Loucy (cell line): ENCODE measurements at regions not wholly inside any gene's neighbourhood (a gene's known extent, or its start where the extent isn't known, plus 50 kb on each side); places are given as distances from the start of the nearest gene placed in this dataset.

ENCODE experiments used
- H2AFZ ChIP-seq: fragments of 200-600 bp; sonication (generic); 2 replicates; pipeline ENCODE4 v1.6.0; 2016; ENCODE audit warnings: antibody characterized with exemption, mild to moderate bottlenecking, low read length, moderate library complexity
- H3F3A ChIP-seq: fragments of 200-600 bp; 2 replicates; pipeline ENCODE4 v1.6.0; 2016; ENCODE audit warnings: antibody characterized with exemption, low read depth, mild to moderate bottlenecking
- H3K27me3 ChIP-seq: fragments of 200-600 bp; sonication (generic); 2 replicates; pipeline ENCODE4 v1.6.1; 2014; ENCODE audit warnings: low read length, mild to moderate bottlenecking; ENCODE audit not compliant: insufficient read depth, poor library complexity, severe bottlenecking
- H3K36me3 ChIP-seq: fragments of 200-600 bp; sonication (generic); 2 replicates; pipeline ENCODE4 v1.6.1; 2016; ENCODE audit warnings: low read length; ENCODE audit not compliant: insufficient read depth
- H3K4me1 ChIP-seq: fragments of 200-600 bp; sonication (generic); 2 replicates; pipeline ENCODE4 v1.5.1; 2014; ENCODE audit warnings: low read length, mild to moderate bottlenecking; ENCODE audit not compliant: insufficient read depth, poor library complexity, severe bottlenecking
- H3K4me2 ChIP-seq: fragments of 200-600 bp; sonication (generic); 2 replicates; pipeline ENCODE4 v1.6.0; 2014; ENCODE audit warnings: antibody characterized with exemption, low read length, low read depth, mild to moderate bottlenecking; ENCODE audit not compliant: poor library complexity, severe bottlenecking
- H3K4me3 ChIP-seq: fragments of 200-600 bp; sonication (generic); 2 replicates; pipeline ENCODE4 v1.5.1; 2014; ENCODE audit warnings: low read length, mild to moderate bottlenecking, mixed read lengths; ENCODE audit not compliant: poor library complexity, severe bottlenecking
- H3K79me2 ChIP-seq: fragments of 200-600 bp; sonication (generic); 2 replicates; pipeline ENCODE4 v1.6.1; 2014; ENCODE audit warnings: low read length; ENCODE audit not compliant: insufficient read depth
- H3K9ac ChIP-seq: fragments of 200-600 bp; sonication (generic); 2 replicates; pipeline ENCODE4 v1.6.0; 2014; ENCODE audit warnings: mild to moderate bottlenecking, low read depth, low read length, moderate library complexity; ENCODE audit not compliant: poor library complexity, severe bottlenecking
- H3K9me2 ChIP-seq: fragments of 200-600 bp; sonication (generic); replicated peaks from 2 replicates; pipeline ENCODE4 v1.6.1; 2016; ENCODE audit warnings: low read depth, low read length, mixed read lengths
- H3K9me3 ChIP-seq: fragments of 200-600 bp; sonication (generic); 2 replicates; pipeline ENCODE4 v1.6.1; 2014; ENCODE audit warnings: mild to moderate bottlenecking, antibody characterized with exemption, low read length, low read depth; ENCODE audit not compliant: insufficient read depth
- H4K20me1 ChIP-seq: fragments of 200-600 bp; sonication (generic); 2 replicates; pipeline ENCODE4 v1.6.0; 2014; ENCODE audit warnings: antibody characterized with exemption, low read length, mild to moderate bottlenecking; ENCODE audit not compliant: insufficient read depth, poor library complexity, severe bottlenecking
- EZH2phosphoT487 ChIP-seq: fragments of 200-600 bp; IDR thresholded peaks from 2 replicates; pipeline ENCODE4 v1.6.1; 2018; ENCODE audit warnings: antibody characterized with exemption, mild to moderate bottlenecking, moderate library complexity, borderline replicate concordance
- TF ChIP-seq, protein P1 (sequence below): fragments of 200-600 bp; sonication (generic); conservative IDR thresholded peaks from 2 replicates; pipeline ENCODE4 v1.5.1; 2014; ENCODE audit warnings: mild to moderate bottlenecking, antibody characterized with exemption, low read length

DNA sequence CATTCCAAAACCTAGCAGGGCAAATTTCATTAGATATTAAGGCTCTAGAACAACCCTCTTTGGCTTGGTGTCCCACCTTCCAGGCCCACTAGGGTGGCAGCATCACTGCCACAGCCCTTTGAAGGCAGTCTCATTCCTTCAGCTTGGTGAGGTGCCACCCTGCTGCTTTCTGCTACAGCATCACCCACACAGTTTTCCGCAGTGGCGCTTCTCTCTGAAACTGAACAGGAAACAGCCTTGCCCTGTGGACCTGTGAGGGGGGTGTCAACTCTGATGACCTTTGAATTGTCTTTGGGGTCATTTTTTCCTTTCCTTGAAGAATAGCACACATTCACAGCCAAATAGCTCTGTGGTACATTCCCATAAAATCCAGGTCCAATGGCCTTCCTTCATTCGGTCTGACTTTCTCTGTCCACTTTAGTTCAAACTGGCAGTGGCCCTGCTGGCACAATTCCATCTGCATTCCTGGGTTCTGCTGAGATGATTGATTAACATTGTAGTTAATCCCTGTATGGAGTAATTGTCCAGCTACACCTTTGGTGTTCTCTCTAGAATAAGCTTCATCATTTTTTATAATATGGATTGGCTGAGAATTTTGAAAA lies 251.9 kb upstream of the FAT3 start:
- no peak overlapping the region for H2AFZ ChIP-seq
- no peak for TF ChIP-seq EZH2phosphoT487
- TF ChIP-seq, protein P1, sequence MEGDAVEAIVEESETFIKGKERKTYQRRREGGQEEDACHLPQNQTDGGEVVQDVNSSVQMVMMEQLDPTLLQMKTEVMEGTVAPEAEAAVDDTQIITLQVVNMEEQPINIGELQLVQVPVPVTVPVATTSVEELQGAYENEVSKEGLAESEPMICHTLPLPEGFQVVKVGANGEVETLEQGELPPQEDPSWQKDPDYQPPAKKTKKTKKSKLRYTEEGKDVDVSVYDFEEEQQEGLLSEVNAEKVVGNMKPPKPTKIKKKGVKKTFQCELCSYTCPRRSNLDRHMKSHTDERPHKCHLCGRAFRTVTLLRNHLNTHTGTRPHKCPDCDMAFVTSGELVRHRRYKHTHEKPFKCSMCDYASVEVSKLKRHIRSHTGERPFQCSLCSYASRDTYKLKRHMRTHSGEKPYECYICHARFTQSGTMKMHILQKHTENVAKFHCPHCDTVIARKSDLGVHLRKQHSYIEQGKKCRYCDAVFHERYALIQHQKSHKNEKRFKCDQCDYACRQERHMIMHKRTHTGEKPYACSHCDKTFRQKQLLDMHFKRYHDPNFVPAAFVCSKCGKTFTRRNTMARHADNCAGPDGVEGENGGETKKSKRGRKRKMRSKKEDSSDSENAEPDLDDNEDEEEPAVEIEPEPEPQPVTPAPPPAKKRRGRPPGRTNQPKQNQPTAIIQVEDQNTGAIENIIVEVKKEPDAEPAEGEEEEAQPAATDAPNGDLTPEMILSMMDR, result no peak
- H3K4me1 ChIP-seq, result peaks cover 3% of the 10 kb centered on the region
- no peaks in the 10 kb centered on the region for H3K9me2 ChIP-seq
- H4K20me1 ChIP-seq, result no peaks in the 10 kb centered on the region
- H3K36me3 ChIP-seq, result no peaks in the 10 kb centered on the region
- H3K4me2 ChIP-seq, result no peak overlapping the region
- no peak overlapping the region for H3K4me3 ChIP-seq
- H3F3A ChIP-seq, result no peaks in the 10 kb centered on the region
- no peaks in the 10 kb centered on the region for H3K27me3 ChIP-seq
- H3K79me2 ChIP-seq, result no peaks in the 10 kb centered on the region
- H3K9me3 ChIP-seq, result no peaks in the 10 kb centered on the region
- no peak overlapping the region for H3K9ac ChIP-seq

DNA sequence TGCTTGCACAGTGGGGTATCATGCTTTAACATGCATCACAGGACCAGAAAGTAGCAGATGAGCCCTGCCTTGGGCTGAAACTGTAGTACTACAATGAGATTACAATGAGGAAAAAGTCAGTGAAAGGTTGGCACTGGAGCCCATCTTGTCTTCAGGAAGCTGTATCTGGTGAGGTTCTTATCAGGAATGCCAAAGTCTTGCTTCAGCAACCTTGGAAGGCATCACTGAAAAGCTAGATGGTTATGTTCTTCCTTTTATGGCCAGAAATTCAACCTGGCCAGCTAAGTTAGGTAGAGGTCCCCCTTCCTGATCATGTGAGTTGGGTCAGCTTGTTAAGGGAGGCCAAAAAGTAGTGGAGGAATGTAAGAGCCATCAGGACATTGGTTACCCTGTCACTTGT lies 254.0 kb upstream of the FAT3 start:
- Histone ChIP-seq H3K27me3 (no peaks in the 10 kb centered on the region), H3K9me3 (no peaks in the 10 kb centered on the region), H3K36me3 (no peaks in the 10 kb centered on the region), H2AFZ (peak overlapping the region; percentile 39; the same call in 1 of the 2 replicates), H4K20me1 (no peaks in the 10 kb centered on the region), H3K4me3 (no peak overlapping the region), H3K4me2 (no peak overlapping the region), H3K79me2 (no peaks in the 10 kb centered on the region), H3K9me2 (no peaks in the 10 kb centered on the region), H3K4me1 (peaks cover 3% of the 10 kb centered on the region), H3K9ac (no peak overlapping the region), H3F3A (no peaks in the 10 kb centered on the region)
- TF ChIP-seq EZH2phosphoT487, result no peak
- TF ChIP-seq, protein P1, result no peak

DNA sequence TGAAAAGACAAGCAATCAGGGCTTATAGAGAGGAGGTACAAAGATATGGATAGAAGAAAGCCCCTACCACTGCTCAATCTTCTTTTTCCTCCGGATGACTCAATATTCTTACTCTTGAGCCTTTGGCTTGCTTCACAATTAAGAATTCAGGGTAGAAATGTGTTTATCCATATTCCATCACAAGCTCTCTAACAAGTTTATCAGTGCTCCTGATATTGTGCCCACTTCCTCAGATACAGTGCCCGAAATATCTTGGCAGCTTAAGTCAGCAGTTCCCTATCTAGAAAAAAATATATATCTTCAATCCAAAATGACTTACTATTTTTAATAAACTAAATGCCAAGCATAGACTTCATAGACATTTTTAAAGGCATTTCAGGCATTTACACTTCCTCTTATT lies 255.1 kb upstream of the FAT3 start:
- no peaks in the 10 kb centered on the region for H3K36me3 ChIP-seq
- no peaks in the 10 kb centered on the region for H4K20me1 ChIP-seq
- no peaks in the 10 kb centered on the region for H3K9me3 ChIP-seq
- no peaks in the 10 kb centered on the region for H3K9me2 ChIP-seq
- peaks cover 3% of the 10 kb centered on the region for H3K4me1 ChIP-seq
- H3K79me2 ChIP-seq, result no peaks in the 10 kb centered on the region
- no peak overlapping the region for H3K9ac ChIP-seq
- H3F3A ChIP-seq, result no peaks in the 10 kb centered on the region
- H3K4me2 ChIP-seq, result no peak overlapping the region
- TF ChIP-seq, protein P1, result no peak
- TF ChIP-seq EZH2phosphoT487, result no peak
- H2AFZ ChIP-seq, result no peak overlapping the region
- H3K27me3 ChIP-seq, result no peaks in the 10 kb centered on the region
- no peak overlapping the region for H3K4me3 ChIP-seq
